ENCODE measurements at regions not wholly inside any gene's neighbourhood (a gene's known extent, or its start where the extent isn't known, plus 50 kb on each side); places are given as distances from the start of the nearest gene placed in this dataset.

DNA sequence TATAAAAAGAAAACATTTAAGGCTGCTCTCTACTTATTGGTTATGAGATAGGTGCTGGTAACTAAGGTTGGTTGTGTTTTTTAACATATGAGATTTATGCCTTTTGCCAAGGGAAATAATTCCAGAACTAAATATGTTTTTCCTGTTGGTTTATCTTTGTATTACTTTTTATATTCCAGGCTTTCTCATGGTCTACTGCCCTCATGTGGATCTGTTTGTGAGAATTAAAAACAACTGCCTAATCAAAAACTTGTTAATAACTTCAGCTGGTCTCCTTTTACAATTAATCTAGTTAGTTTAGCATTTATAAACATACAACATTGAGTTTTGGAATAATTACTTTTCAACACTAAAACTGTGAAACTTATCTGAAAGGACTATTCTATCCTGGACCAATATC, 1208.3 kb downstream of the ADGRL3 start:
- TF ChIP-seq, protein P1, sequence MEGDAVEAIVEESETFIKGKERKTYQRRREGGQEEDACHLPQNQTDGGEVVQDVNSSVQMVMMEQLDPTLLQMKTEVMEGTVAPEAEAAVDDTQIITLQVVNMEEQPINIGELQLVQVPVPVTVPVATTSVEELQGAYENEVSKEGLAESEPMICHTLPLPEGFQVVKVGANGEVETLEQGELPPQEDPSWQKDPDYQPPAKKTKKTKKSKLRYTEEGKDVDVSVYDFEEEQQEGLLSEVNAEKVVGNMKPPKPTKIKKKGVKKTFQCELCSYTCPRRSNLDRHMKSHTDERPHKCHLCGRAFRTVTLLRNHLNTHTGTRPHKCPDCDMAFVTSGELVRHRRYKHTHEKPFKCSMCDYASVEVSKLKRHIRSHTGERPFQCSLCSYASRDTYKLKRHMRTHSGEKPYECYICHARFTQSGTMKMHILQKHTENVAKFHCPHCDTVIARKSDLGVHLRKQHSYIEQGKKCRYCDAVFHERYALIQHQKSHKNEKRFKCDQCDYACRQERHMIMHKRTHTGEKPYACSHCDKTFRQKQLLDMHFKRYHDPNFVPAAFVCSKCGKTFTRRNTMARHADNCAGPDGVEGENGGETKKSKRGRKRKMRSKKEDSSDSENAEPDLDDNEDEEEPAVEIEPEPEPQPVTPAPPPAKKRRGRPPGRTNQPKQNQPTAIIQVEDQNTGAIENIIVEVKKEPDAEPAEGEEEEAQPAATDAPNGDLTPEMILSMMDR (IDR thresholded peaks at IDR 0.05; ENCODE audit: borderline replicate concordance, extremely low read depth, insufficient read depth), result no peak
- H3K27me3 ChIP-seq (ENCODE audit: control insufficient read depth, insufficient read depth, low read length), result no peaks in the 10 kb centered on the region
- no peak overlapping the region for H3K27ac ChIP-seq (ENCODE audit: low read depth in 2 of 2, low read length in 2 of 2)
- H3K9me3 ChIP-seq (ENCODE audit: control insufficient read depth in 2 of 3, insufficient read depth in 1 of 3, low read length in 3 of 3), result no peaks in the 10 kb centered on the region
- intact Hi-C loops (cut with DNase I), result no loop called here
- no peaks in the 10 kb centered on the region for H3K4me1 ChIP-seq (ENCODE audit: control insufficient read depth in 2 of 3, insufficient read depth in 2 of 3, low read depth in 1 of 3, low read length in 3 of 3)
- FAIRE-seq, result no peak
- DNase-seq, result peak in 1 of 5 donors; percentile 15
- H3K36me3 ChIP-seq (ENCODE audit: control insufficient read depth in 2 of 3, insufficient read depth in 3 of 3, low read length in 3 of 3), result no peaks in the 10 kb centered on the region
- H3K9ac ChIP-seq (ENCODE audit: low read length in 3 of 3), result no peak overlapping the region
- no peak overlapping the region for H3K4me3 ChIP-seq (ENCODE audit: low read length in 3 of 3)

DNA sequence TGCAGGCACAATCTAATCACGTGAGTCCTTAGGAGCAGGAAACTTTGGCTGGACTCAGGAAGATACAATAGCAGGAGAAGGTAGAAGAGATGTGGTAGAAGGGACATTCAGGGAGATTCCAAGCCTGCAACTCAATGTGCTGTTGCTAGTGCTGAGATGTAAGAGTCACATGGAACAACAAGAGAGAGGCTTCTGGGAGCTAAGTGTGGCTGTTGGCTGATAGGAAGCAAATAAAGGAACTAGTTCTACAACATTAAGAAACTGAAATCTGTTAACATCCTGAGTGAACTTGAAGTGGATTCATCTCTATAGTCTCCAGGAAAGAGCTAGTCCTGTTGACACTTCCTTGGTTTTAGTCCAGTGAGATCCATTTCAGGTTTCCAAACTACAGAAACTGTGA, 1207.4 kb downstream of the ADGRL3 start:
- TF ChIP-seq, protein P1 (IDR thresholded peaks at IDR 0.05; ENCODE audit: borderline replicate concordance, extremely low read depth, insufficient read depth), result no peak
- no peak for FAIRE-seq
- Histone ChIP-seq H3K9me3 (ENCODE audit: control insufficient read depth in 2 of 3, insufficient read depth in 1 of 3, low read length in 3 of 3) (no peaks in the 10 kb centered on the region), H3K4me3 (ENCODE audit: low read length in 3 of 3) (no peak overlapping the region), H3K36me3 (ENCODE audit: control insufficient read depth in 2 of 3, insufficient read depth in 3 of 3, low read length in 3 of 3) (no peaks in the 10 kb centered on the region), H3K27me3 (ENCODE audit: control insufficient read depth, insufficient read depth, low read length) (no peaks in the 10 kb centered on the region), H3K4me1 (ENCODE audit: control insufficient read depth in 2 of 3, insufficient read depth in 2 of 3, low read depth in 1 of 3, low read length in 3 of 3) (no peaks in the 10 kb centered on the region), H3K27ac (ENCODE audit: low read depth in 2 of 2, low read length in 2 of 2) (no peak overlapping the region), H3K9ac (ENCODE audit: low read length in 3 of 3) (no peak overlapping the region)
- intact Hi-C loops (cut with DNase I), result no loop called here
- no peak for DNase-seq

DNA sequence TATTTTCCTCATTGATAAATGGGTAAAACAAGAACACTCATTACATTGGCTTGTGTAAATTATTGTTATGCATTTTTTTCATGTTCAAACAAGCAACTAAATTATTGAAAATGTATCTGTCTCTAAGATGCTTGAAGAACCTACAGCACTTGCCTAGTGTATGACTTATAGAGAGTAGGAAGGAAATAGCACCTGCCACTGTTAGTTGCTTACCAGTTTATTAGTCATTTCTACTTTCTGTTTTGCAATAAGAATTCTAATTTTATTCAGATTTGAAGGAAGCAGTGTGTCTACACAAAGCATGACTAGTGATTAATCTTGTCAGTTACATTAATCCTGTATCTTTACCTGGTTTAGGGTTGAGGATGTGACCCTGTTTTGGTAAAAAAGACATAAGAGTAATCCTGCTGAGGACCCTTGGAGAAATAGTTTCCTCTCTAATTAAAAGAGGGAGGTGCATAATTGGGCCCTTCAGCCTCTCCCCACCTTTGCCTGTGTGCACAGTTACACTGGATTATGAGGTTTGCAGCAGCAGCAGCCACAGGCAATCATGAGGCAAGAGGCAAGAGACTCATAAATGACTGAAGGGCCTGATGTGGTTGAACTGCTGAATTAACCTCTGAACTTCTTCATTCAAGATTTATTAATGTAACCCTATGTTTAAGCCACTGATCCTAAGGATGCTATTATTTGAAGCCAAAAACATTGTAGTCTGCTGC, 1202.1 kb downstream of the ADGRL3 start:
- FAIRE-seq (no peak), DNase-seq (no peak)
- Histone ChIP-seq H3K4me1 (ENCODE audit: control insufficient read depth in 2 of 3, insufficient read depth in 2 of 3, low read depth in 1 of 3, low read length in 3 of 3) (no peaks in the 10 kb centered on the region), H3K36me3 (ENCODE audit: control insufficient read depth in 2 of 3, insufficient read depth in 3 of 3, low read length in 3 of 3) (no peaks in the 10 kb centered on the region), H3K9me3 (ENCODE audit: control insufficient read depth in 2 of 3, insufficient read depth in 1 of 3, low read length in 3 of 3) (no peaks in the 10 kb centered on the region), H3K27me3 (ENCODE audit: control insufficient read depth, insufficient read depth, low read length) (no peaks in the 10 kb centered on the region), H3K4me3 (ENCODE audit: low read length in 3 of 3) (no peak overlapping the region), H3K9ac (ENCODE audit: low read length in 3 of 3) (no peak overlapping the region), H3K27ac (ENCODE audit: low read depth in 2 of 2, low read length in 2 of 2) (no peak overlapping the region)
- intact Hi-C loops (cut with DNase I), result no loop called here
- TF ChIP-seq, protein P1 (IDR thresholded peaks at IDR 0.05; ENCODE audit: borderline replicate concordance, extremely low read depth, insufficient read depth), result no peak

DNA sequence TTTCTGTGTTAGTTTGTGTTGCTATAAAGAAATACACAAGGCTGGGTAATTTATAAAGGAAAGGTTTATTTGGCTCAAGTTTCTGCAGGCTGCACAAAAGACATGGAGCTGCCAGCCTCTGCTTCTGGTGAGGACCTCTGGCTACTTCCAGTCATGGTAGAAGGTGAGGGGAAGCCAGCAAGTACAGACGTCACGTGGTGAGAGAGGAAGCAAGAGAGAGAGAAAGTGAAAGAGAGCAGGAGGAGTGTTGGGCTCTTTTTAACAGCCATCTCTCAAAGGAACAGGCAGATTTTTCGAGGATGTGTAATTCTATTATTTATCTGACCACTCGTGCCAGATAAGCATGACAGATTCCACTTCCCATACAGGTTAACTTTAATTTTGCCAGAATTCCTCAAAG, 1199.1 kb downstream of the ADGRL3 start:
- DNase-seq (no peak), FAIRE-seq (no peak)
- Histone ChIP-seq H3K36me3 (ENCODE audit: control insufficient read depth in 2 of 3, insufficient read depth in 3 of 3, low read length in 3 of 3) (no peaks in the 10 kb centered on the region), H3K27me3 (ENCODE audit: control insufficient read depth, insufficient read depth, low read length) (no peaks in the 10 kb centered on the region), H3K4me1 (ENCODE audit: control insufficient read depth in 2 of 3, insufficient read depth in 2 of 3, low read depth in 1 of 3, low read length in 3 of 3) (no peaks in the 10 kb centered on the region), H3K9ac (ENCODE audit: low read length in 3 of 3) (no peak overlapping the region), H3K27ac (ENCODE audit: low read depth in 2 of 2, low read length in 2 of 2) (no peak overlapping the region), H3K9me3 (ENCODE audit: control insufficient read depth in 2 of 3, insufficient read depth in 1 of 3, low read length in 3 of 3) (no peaks in the 10 kb centered on the region), H3K4me3 (ENCODE audit: low read length in 3 of 3) (no peak overlapping the region)
- intact Hi-C loops (cut with DNase I), result no loop called here
- TF ChIP-seq, protein P1 (IDR thresholded peaks at IDR 0.05; ENCODE audit: borderline replicate concordance, extremely low read depth, insufficient read depth), result no peak
